ENCODE measurements at regions not wholly inside any gene's neighbourhood (a gene's known extent, or its start where the extent isn't known, plus 50 kb on each side); places are given as distances from the start of the nearest gene placed in this dataset.

DNA sequence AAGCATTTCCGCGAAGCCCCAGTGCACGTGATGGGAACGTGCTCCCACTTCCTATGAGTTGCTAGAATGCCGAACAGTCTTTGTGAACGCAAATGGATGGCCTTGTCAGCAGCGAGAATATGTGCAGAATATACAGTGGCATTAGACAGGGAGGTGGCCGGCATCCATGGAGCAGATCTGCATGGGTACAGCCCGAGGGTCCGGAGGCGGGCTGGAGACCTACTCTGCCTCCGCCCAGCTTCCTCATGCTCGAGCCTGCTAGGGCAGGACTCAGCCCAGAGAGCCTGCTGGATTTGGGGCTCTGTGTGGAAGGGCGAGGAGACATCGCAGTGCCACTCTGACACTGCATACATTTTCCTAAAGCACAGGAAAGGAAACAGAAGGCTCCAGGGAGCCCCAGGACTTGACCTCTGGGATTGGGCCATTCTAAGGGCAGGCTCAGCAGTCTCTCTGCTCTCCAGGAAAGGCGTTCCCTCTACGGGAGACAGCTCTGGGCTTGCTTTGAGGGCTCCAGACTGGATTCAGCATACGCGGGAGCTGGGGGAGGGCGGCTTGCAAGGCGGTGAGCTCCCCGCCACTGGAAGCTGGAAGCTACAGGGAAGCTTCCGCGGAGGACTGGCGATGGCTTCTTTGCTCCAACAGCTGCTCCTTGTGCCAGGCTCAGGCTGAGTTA is 55.9 kb upstream of the UQCRFS1 start:
- TF ChIP-seq, protein P1, sequence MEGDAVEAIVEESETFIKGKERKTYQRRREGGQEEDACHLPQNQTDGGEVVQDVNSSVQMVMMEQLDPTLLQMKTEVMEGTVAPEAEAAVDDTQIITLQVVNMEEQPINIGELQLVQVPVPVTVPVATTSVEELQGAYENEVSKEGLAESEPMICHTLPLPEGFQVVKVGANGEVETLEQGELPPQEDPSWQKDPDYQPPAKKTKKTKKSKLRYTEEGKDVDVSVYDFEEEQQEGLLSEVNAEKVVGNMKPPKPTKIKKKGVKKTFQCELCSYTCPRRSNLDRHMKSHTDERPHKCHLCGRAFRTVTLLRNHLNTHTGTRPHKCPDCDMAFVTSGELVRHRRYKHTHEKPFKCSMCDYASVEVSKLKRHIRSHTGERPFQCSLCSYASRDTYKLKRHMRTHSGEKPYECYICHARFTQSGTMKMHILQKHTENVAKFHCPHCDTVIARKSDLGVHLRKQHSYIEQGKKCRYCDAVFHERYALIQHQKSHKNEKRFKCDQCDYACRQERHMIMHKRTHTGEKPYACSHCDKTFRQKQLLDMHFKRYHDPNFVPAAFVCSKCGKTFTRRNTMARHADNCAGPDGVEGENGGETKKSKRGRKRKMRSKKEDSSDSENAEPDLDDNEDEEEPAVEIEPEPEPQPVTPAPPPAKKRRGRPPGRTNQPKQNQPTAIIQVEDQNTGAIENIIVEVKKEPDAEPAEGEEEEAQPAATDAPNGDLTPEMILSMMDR (IDR thresholded peaks at IDR 0.05; ENCODE audit: low read depth, low read length, missing control alignments): no peak
- H3K4me3 ChIP-seq (ENCODE audit: low read depth, low read length): no peak overlapping the region
- no peak for DNase-seq (ENCODE audit: low read depth)

DNA sequence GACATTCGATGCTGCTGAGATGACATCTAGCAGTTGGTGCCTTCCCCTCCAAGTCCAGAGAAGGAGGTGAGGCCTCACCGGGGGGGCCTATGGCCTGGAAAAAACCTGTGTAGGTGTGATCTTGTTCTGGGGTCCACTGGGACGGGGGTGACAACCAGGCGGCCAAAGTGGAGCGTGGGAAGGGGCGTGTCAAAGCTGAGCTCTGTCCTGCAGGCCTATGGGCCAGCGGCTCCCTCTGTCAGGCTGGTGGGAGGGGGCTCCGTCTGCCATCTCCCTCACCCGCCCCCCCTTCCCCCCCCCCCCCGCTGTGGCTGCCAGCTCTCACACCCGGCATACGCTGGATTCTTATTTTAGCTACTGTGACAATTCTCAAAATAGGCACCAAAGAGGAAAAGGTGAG is 56.7 kb upstream of the UQCRFS1 start:
- no peak for DNase-seq (ENCODE audit: low read depth)
- TF ChIP-seq, protein P1 (IDR thresholded peaks at IDR 0.05; ENCODE audit: low read depth, low read length, missing control alignments): no peak
- H3K4me3 ChIP-seq (ENCODE audit: low read depth, low read length): no peak overlapping the region

DNA sequence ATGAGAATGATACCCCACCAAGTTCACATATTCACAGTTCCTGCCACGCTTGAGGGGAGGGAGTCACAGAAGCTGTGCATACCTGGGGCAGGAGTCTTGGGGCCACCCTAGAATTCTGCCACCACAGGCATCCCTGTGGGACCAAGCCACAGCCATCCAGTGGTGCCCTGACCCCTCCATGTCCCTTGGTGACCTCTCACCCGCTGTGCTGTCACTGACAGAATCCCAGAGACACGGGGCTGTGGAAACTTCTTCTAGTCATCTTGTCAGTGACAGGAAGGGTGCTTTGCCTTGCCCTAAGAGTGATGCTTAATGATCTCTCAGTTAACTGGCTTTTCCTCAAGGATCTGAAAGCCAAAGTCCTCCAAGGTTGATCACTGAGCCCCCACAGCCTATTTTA is 58.4 kb upstream of the UQCRFS1 start:
- DNase-seq (ENCODE audit: low read depth): no peak
- TF ChIP-seq, protein P1 (IDR thresholded peaks at IDR 0.05; ENCODE audit: low read depth, low read length, missing control alignments): no peak
- H3K4me3 ChIP-seq (ENCODE audit: low read depth, low read length): no peak overlapping the region

DNA sequence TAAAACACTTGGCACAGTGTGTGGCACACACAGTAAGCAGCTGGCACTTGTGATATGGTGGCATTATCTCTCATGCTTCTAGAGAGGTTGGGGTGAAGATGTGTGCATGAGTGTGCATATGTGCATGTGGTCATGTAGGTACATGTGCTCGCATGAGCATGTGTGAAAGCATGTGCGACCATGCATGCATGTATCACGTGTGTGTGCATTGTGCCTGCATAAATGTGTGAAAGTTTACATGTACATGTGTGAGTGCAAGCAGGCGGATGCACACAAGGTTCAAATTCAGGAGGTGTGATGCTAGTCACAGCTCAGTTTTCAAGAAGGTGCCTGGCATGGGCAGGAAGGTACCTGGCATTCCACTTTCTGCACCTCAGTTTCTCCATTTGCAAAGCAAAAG is 59.0 kb upstream of the UQCRFS1 start:
- TF ChIP-seq, protein P1 (IDR thresholded peaks at IDR 0.05; ENCODE audit: low read depth, low read length, missing control alignments): no peak
- DNase-seq (ENCODE audit: low read depth): no peak
- no peak overlapping the region for H3K4me3 ChIP-seq (ENCODE audit: low read depth, low read length)

DNA sequence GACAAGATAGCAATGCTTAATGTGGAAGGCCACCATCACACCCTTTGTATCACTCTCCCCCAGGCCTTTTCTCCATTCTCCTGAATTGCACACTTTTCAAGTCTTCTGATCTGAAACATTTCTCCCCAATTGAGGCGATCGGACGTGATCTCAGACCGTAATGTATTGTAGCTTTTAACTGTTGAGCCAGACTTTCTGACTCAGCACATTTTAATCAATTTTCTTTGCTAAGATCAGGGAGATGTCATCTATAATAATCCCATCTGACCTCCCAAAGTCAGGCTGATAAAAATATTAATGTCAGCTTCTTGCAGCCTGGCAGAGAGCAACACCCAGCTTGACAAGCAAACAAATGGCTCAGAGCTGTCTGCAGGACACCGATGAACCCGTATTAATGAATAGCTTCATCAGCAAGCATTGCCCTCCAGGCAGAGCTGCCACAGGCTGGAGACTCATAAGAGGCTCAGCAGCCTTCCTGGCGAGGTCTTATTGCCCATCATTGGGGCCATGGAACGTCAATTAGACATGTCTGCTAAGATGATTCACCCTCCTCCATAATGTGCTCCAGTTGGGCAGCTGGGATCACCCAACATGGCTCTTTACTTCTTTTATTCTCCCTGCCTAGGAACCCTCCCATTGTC is 60.2 kb upstream of the UQCRFS1 start:
- TF ChIP-seq, protein P1 (IDR thresholded peaks at IDR 0.05; ENCODE audit: low read depth, low read length, missing control alignments): no peak
- no peak for DNase-seq (ENCODE audit: low read depth)
- H3K4me3 ChIP-seq (ENCODE audit: low read depth, low read length): no peak overlapping the region

DNA sequence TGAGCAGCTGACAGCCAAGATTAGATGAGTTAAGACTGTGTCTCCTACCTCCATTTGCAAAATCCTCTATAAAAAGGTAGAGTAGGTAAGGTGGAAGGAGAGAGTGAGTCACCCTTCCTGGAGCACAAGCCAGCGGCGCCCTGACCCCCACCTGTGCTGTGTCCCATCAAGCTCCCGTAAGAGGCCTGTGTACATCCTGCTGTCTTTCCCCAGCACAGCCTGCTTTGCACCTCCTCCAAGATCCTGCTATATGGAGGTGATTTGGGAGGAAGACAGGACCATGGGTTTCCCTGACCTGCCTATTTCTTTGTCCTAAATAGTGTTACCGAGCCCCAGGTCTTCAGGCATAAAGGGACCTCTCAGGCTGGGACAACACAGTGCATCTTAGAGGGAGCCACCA is 62.3 kb upstream of the UQCRFS1 start:
- TF ChIP-seq, protein P1 (IDR thresholded peaks at IDR 0.05; ENCODE audit: low read depth, low read length, missing control alignments): no peak
- DNase-seq (ENCODE audit: low read depth): no peak
- H3K4me3 ChIP-seq (ENCODE audit: low read depth, low read length): no peak overlapping the region

DNA sequence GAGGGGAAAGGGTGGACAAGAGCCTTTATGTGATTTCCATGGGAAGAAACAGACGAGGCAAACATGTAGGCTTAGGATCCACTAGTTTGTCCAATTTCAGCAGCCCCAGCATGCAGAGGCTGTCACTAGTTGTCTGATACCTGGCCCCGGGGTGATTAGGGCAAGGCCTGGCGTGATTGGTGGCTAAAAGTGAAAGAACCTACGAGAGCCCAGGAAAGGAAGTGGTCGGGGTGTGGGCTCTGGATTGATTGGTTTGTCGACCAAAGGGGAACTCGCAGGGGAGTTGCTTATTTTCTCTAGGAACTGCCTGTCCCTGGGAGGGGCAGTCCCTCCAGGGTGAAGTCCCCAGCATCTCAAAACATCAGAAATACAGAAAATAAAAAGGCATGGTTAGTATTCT is 64.2 kb upstream of the UQCRFS1 start:
- TF ChIP-seq, protein P1 (IDR thresholded peaks at IDR 0.05; ENCODE audit: low read depth, low read length, missing control alignments): no peak
- peak; percentile 70 for DNase-seq (ENCODE audit: low read depth)
- no peak overlapping the region for H3K4me3 ChIP-seq (ENCODE audit: low read depth, low read length)
